Loucy (cell line): ENCODE measurements at regions not wholly inside any gene's neighbourhood (a gene's known extent, or its start where the extent isn't known, plus 50 kb on each side); places are given as distances from the start of the nearest gene placed in this dataset.

Source experiments
- H2AFZ ChIP-seq: fragments of 200-600 bp; sonication (generic); 2 replicates; pipeline ENCODE4 v1.6.0; 2016; ENCODE audit warnings: antibody characterized with exemption, mild to moderate bottlenecking, low read length, moderate library complexity
- H3F3A ChIP-seq: fragments of 200-600 bp; 2 replicates; pipeline ENCODE4 v1.6.0; 2016; ENCODE audit warnings: antibody characterized with exemption, low read depth, mild to moderate bottlenecking
- H3K27me3 ChIP-seq: fragments of 200-600 bp; sonication (generic); 2 replicates; pipeline ENCODE4 v1.6.1; 2014; ENCODE audit warnings: low read length, mild to moderate bottlenecking; ENCODE audit not compliant: insufficient read depth, poor library complexity, severe bottlenecking
- H3K36me3 ChIP-seq: fragments of 200-600 bp; sonication (generic); 2 replicates; pipeline ENCODE4 v1.6.1; 2016; ENCODE audit warnings: low read length; ENCODE audit not compliant: insufficient read depth
- H3K4me1 ChIP-seq: fragments of 200-600 bp; sonication (generic); 2 replicates; pipeline ENCODE4 v1.5.1; 2014; ENCODE audit warnings: low read length, mild to moderate bottlenecking; ENCODE audit not compliant: insufficient read depth, poor library complexity, severe bottlenecking
- H3K4me2 ChIP-seq: fragments of 200-600 bp; sonication (generic); 2 replicates; pipeline ENCODE4 v1.6.0; 2014; ENCODE audit warnings: antibody characterized with exemption, low read length, low read depth, mild to moderate bottlenecking; ENCODE audit not compliant: poor library complexity, severe bottlenecking
- H3K4me3 ChIP-seq: fragments of 200-600 bp; sonication (generic); 2 replicates; pipeline ENCODE4 v1.5.1; 2014; ENCODE audit warnings: low read length, mild to moderate bottlenecking, mixed read lengths; ENCODE audit not compliant: poor library complexity, severe bottlenecking
- H3K79me2 ChIP-seq: fragments of 200-600 bp; sonication (generic); 2 replicates; pipeline ENCODE4 v1.6.1; 2014; ENCODE audit warnings: low read length; ENCODE audit not compliant: insufficient read depth
- H3K9ac ChIP-seq: fragments of 200-600 bp; sonication (generic); 2 replicates; pipeline ENCODE4 v1.6.0; 2014; ENCODE audit warnings: mild to moderate bottlenecking, low read depth, low read length, moderate library complexity; ENCODE audit not compliant: poor library complexity, severe bottlenecking
- H3K9me2 ChIP-seq: fragments of 200-600 bp; sonication (generic); replicated peaks from 2 replicates; pipeline ENCODE4 v1.6.1; 2016; ENCODE audit warnings: low read depth, low read length, mixed read lengths
- H3K9me3 ChIP-seq: fragments of 200-600 bp; sonication (generic); 2 replicates; pipeline ENCODE4 v1.6.1; 2014; ENCODE audit warnings: mild to moderate bottlenecking, antibody characterized with exemption, low read length, low read depth; ENCODE audit not compliant: insufficient read depth
- H4K20me1 ChIP-seq: fragments of 200-600 bp; sonication (generic); 2 replicates; pipeline ENCODE4 v1.6.0; 2014; ENCODE audit warnings: antibody characterized with exemption, low read length, mild to moderate bottlenecking; ENCODE audit not compliant: insufficient read depth, poor library complexity, severe bottlenecking
- CTCF ChIP-seq: fragments of 200-600 bp; sonication (generic); conservative IDR thresholded peaks from 2 replicates; pipeline ENCODE4 v1.5.1; 2014; ENCODE audit warnings: mild to moderate bottlenecking, antibody characterized with exemption, low read length
- EZH2phosphoT487 ChIP-seq: fragments of 200-600 bp; IDR thresholded peaks from 2 replicates; pipeline ENCODE4 v1.6.1; 2018; ENCODE audit warnings: antibody characterized with exemption, mild to moderate bottlenecking, moderate library complexity, borderline replicate concordance

- peaks cover 4% of the 10 kb centered on the region for H3K4me1 ChIP-seq
- TF ChIP-seq EZH2phosphoT487 (no peak), CTCF (no peak)
- no peaks in the 10 kb centered on the region for H3K9me3 ChIP-seq
- H3K79me2 ChIP-seq = no peaks in the 10 kb centered on the region
- no peaks in the 10 kb centered on the region for H3F3A ChIP-seq
- no peaks in the 10 kb centered on the region for H3K9me2 ChIP-seq
- H2AFZ ChIP-seq = no peak overlapping the region
- H3K27me3 ChIP-seq = no peaks in the 10 kb centered on the region
- no peak overlapping the region for H3K9ac ChIP-seq
- H4K20me1 ChIP-seq = no peaks in the 10 kb centered on the region
- H3K4me2 ChIP-seq = peak overlapping the region; percentile 19
- H3K4me3 ChIP-seq = no peak overlapping the region
- no peaks in the 10 kb centered on the region for H3K36me3 ChIP-seq
Measured at GRCh38 chr2:39894082-39894481, 115.0 kb upstream of the THUMPD2 start.

- Histone ChIP-seq H4K20me1 (no peaks in the 10 kb centered on the region), H3K9me2 (no peaks in the 10 kb centered on the region), H3K4me1 (peaks cover 4% of the 10 kb centered on the region), H3K4me2 (peak overlapping the region; percentile 19), H3K79me2 (no peaks in the 10 kb centered on the region), H3K9me3 (no peaks in the 10 kb centered on the region), H3K36me3 (no peaks in the 10 kb centered on the region), H3K27me3 (no peaks in the 10 kb centered on the region), H2AFZ (no peak overlapping the region), H3K9ac (no peak overlapping the region), H3K4me3 (no peak overlapping the region), H3F3A (no peaks in the 10 kb centered on the region)
- TF ChIP-seq EZH2phosphoT487 (no peak), CTCF (no peak)
Measured at GRCh38 chr2:39893616-39894015, 114.6 kb upstream of the THUMPD2 start.

DNA sequence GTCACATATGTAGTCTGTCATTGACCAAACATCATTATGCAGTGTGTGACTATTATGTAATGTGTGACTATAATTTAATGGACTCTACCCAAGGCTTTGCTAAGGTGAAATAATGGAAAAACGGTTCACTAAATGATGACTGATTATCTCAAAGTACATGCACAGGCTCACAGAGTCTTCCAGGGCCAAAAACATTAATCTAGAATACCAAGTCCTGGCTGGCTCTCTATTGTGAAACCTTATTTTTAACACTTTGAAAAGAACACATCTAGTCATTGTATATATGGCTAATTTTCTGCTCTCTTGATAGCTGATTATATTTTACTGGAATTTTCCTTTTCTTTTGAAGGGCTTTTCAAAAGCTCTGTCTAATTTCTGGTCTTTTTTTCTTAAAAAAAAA, 102.9 kb upstream of the THUMPD2 start:
- no peak for TF ChIP-seq CTCF
- TF ChIP-seq EZH2phosphoT487 = no peak
- Histone ChIP-seq H3K4me1 (no peaks in the 10 kb centered on the region), H3F3A (no peaks in the 10 kb centered on the region), H3K4me2 (no peak overlapping the region), H4K20me1 (no peaks in the 10 kb centered on the region), H3K9me2 (no peaks in the 10 kb centered on the region), H3K79me2 (no peaks in the 10 kb centered on the region), H3K36me3 (no peaks in the 10 kb centered on the region), H2AFZ (no peak overlapping the region), H3K27me3 (no peaks in the 10 kb centered on the region), H3K9ac (no peak overlapping the region), H3K4me3 (no peak overlapping the region), H3K9me3 (no peaks in the 10 kb centered on the region)
